Coronary artery (tissue), 2 donors: ENCODE measurements at regions not wholly inside any gene's neighbourhood (a gene's known extent, or its start where the extent isn't known, plus 50 kb on each side); places are given as distances from the start of the nearest gene placed in this dataset.

Experiments
- DNase-seq: peaks from one replicate; pipeline ENCODE4 v3.0.0-alpha.2; 2017; ENCODE audit warnings: low spot score
- H3K27ac ChIP-seq, 2 donors: fragments of 200-600 bp; sonication (generic); one replicate each; pipeline ENCODE4 v1.5.1; 2016 to 2019
- H3K4me3 ChIP-seq: fragments of 200-600 bp; sonication (generic); 2 replicates; pipeline ENCODE4 v1.5.1; 2016; ENCODE audit warnings: mild to moderate bottlenecking, moderate library complexity
- TF ChIP-seq, protein P1 (sequence below): fragments of 200-600 bp; sonication (generic); IDR thresholded peaks from one replicate; pipeline ENCODE4 v1.5.1; 2019; ENCODE audit warnings: antibody characterized with exemption

DNA sequence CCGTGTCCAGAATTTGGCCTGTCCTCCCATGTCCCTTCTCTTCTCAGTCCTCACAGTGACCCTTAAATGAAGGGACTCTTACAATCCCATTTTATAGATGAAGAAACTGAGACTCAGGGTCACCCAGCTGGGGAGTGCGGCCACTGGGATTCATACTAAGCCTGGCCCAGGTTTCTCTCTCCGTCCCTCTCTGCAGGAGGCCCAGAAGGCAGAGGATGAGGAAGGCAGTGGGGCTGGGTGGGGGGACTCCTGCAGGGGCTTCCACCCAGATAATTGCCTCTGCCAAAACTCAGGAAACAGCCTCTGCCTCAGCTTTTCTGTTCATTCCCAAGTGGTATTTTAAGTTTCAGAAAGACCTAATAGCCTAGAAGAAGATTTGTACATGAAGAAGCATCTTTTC lies 299.8 kb downstream of the MATN1 start:
- no peak overlapping the region for H3K4me3 ChIP-seq
- peak; percentile 35 for DNase-seq
- H3K27ac ChIP-seq = no peak overlapping the region
- TF ChIP-seq, protein P1, sequence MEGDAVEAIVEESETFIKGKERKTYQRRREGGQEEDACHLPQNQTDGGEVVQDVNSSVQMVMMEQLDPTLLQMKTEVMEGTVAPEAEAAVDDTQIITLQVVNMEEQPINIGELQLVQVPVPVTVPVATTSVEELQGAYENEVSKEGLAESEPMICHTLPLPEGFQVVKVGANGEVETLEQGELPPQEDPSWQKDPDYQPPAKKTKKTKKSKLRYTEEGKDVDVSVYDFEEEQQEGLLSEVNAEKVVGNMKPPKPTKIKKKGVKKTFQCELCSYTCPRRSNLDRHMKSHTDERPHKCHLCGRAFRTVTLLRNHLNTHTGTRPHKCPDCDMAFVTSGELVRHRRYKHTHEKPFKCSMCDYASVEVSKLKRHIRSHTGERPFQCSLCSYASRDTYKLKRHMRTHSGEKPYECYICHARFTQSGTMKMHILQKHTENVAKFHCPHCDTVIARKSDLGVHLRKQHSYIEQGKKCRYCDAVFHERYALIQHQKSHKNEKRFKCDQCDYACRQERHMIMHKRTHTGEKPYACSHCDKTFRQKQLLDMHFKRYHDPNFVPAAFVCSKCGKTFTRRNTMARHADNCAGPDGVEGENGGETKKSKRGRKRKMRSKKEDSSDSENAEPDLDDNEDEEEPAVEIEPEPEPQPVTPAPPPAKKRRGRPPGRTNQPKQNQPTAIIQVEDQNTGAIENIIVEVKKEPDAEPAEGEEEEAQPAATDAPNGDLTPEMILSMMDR = no peak

DNA sequence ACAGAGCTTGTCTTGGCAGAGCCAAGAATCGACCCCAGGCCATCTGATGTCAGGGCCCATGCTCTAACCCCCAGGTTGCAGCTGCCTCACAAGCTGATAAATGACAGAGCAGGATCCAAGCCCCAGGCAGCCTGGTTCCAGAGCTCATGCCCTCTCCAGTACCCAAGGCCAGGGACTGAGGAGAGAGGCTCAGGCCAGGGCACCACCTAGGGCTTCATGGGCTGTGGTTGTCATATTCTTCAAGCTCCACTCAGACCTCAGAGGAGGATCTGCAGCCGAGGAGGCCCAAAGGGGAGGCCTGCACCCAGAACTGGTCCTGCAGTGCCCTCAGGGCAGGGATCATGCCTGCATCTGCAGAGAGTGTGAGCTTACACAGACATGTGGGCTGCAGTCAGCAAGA lies 301.1 kb downstream of the MATN1 start:
- DNase-seq = peak; percentile 47
- no peak overlapping the region for H3K4me3 ChIP-seq
- no peak overlapping the region for H3K27ac ChIP-seq
- TF ChIP-seq, protein P1 = no peak

DNA sequence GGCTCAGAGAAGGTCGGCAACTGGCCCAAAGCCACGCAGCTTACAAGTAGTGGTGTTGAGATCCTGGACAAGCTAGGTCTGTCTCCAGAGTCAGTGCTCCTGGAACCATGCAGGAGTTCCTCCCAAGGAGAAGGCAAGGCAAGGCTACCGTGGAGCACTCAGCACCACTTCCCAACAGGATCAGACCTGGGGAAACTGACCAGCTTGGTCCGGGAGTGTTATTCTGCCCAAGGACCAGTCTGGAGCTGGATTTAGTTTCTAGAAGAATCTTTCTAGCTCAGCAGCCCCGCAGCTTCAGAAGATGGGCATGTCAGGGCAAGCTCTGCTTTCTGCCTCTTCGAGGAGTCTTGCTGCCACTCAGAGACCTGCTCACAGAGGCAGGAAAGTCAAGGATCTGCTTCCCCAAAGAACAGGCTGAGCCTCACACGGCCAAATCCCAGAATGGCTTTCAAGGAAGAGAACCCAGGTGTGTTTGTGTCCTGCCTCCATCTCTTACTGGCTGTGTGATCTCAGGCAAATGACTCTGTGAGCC lies 302.8 kb downstream of the MATN1 start:
- DNase-seq = peak; percentile 46
- Histone ChIP-seq H3K4me3 (no peak overlapping the region), H3K27ac (no peak overlapping the region)
- TF ChIP-seq, protein P1 = no peak

DNA sequence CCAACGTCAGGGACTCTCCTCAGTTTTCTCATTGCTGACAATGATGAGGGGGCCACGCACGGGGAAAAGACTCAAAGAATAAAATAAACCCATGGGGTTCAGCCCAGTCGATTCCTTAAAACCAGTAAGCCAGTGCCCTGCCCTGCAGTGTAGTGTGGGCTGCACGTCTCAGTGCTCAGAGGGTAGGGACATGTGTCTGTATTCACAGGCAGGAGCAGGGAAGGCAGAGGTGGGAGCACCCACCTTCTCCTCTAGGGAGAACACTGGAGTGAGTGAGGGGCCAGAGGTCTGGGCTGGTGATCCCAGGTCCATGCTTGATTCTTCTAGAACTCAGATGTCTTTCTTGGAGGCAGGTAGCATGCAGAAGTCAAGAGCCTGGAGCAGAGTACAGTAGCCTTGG lies 303.6 kb downstream of the MATN1 start:
- no peak overlapping the region for H3K4me3 ChIP-seq
- peak; percentile 49 for DNase-seq
- H3K27ac ChIP-seq = no peak overlapping the region
- TF ChIP-seq, protein P1 = no peak

DNA sequence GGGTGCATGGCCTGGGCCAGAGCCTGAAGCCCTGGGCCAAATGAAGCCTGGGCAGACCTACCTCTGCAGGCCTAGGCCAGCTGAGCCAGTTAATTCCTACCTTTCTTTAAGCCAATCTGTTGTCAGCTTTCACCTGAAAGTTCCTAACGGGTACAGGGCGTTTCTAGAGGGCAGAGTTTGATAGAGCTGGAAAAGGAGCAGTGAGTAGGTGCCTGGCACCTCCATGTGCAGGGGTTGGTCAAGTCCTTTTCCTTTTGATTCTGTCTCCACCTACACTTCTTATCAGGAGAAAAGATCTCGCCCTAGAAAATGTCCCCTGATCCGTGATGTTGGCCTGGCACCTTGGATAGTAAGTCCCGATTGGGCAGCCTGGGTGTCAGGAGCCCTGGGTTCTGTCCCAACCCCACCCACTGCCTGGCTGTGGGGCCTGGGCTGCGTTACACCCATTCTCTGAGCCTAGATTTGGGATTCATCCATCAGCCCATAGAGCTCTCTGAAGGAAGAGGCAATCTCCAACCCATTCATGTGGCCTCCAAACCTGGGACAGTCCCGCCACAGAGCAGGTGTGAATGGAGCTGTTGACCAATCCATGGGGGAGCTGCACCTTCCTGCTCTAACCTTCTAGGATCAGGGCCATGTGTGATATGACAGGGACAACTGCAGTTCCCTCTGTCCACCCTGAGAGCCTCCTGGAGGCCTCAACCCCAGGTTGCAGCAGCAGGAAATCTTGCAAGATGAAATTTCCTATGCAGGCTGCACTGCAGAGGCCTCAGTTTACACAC lies 304.3 kb downstream of the MATN1 start:
- TF ChIP-seq, protein P1 = no peak
- Histone ChIP-seq H3K4me3 (no peak overlapping the region), H3K27ac (no peak overlapping the region)
- DNase-seq = peak; percentile 38

DNA sequence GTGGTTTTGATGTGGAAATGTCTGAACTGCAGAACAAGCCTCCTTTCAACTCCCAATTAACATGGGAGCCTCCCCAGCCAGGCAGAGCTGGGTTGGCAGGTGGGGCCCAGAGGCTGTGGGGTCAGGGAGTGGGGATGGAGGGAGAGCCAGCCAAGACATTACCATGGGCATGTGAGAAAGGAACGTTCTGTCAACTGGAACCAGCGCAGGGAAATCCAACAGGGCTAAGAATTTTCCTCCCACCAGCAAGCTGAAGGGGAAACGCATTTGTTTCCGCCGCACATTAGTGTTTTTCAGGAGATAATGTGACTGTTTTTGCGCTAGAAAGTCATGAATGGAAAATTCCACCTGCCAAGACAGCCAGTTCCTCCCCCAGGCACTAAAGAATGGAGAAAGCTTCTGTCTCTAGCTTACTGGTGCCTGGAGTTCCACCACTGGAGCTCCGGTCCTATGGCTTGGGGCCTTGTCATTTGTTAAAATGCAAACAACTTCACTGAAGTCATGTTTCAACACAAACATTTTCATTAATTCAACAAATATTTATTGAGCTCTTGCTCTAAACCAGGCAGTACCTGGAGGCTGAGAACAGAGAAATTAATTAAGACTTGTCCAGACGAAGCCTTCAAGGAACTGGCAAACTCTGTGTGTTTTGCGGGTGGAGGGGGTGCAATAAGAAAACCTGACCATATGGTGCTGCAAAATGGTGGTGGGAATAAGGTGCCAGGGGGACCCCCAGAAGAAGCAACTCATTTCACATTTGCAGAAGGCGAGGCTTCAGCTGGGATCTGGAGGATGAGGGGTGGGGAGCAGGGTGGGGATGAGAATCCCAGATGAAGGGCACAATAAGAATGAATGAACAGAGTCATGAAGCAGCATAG lies 305.1 kb downstream of the MATN1 start:
- no peak overlapping the region for H3K4me3 ChIP-seq
- no peak overlapping the region for H3K27ac ChIP-seq
- peak; percentile 31 for DNase-seq
- TF ChIP-seq, protein P1 = no peak
